ENCODE measurements at regions not wholly inside any gene's neighbourhood (a gene's known extent, or its start where the extent isn't known, plus 50 kb on each side); places are given as distances from the start of the nearest gene placed in this dataset.

DNA sequence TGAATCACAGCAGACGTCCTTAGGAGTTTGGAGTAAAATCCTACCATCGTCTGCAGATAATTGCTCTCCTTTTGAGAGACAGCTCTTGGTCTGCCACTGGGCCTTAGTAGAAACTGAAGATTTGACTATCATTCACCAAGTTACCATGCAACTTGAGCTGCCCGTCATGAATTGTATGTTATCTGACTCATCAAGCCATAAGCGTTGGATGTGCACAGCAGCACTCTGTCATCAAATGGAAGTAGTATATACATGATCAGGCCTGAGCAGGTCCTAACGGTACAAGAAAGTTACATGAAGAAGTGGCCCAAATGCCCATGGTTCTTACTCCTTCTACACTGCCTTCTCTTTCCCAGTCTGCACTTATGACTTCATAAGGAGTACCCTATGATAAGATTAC, 317.8 kb downstream of the GPATCH2 start:
- no peak for DNase-seq (ENCODE audit: low read depth in 2 of 2)
- TF ChIP-seq, protein P1, sequence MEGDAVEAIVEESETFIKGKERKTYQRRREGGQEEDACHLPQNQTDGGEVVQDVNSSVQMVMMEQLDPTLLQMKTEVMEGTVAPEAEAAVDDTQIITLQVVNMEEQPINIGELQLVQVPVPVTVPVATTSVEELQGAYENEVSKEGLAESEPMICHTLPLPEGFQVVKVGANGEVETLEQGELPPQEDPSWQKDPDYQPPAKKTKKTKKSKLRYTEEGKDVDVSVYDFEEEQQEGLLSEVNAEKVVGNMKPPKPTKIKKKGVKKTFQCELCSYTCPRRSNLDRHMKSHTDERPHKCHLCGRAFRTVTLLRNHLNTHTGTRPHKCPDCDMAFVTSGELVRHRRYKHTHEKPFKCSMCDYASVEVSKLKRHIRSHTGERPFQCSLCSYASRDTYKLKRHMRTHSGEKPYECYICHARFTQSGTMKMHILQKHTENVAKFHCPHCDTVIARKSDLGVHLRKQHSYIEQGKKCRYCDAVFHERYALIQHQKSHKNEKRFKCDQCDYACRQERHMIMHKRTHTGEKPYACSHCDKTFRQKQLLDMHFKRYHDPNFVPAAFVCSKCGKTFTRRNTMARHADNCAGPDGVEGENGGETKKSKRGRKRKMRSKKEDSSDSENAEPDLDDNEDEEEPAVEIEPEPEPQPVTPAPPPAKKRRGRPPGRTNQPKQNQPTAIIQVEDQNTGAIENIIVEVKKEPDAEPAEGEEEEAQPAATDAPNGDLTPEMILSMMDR (IDR thresholded peaks at IDR 0.05; ENCODE audit: low read depth, low read length) = no peak
- H3K4me3 ChIP-seq (replicated peaks in 1 of 2; ENCODE audit: low read depth in 2 of 2, low read length in 2 of 2) = no peak overlapping the region

DNA sequence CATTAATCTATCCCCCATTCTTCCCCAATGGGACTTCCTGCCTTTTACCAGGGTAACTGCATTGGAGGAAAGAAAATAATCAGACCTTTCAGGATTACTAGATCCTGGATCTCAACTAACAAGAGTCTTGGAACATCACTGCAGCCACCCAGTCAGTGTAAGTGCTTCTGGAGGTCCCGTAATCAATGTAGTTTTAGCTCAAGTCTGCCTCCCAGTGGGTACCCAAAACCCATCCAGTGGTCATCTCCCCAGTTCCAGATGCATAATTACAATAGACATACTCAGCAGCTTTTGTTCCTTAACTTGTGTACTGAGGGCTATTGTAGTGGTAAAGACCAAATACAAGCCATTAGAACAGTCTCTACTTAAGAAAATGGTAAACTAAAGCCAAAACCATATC, 319.1 kb downstream of the GPATCH2 start:
- TF ChIP-seq, protein P1 (IDR thresholded peaks at IDR 0.05; ENCODE audit: low read depth, low read length) = peak; percentile 42
- H3K4me3 ChIP-seq (replicated peaks in 1 of 2; ENCODE audit: low read depth in 2 of 2, low read length in 2 of 2) = no peak overlapping the region

DNA sequence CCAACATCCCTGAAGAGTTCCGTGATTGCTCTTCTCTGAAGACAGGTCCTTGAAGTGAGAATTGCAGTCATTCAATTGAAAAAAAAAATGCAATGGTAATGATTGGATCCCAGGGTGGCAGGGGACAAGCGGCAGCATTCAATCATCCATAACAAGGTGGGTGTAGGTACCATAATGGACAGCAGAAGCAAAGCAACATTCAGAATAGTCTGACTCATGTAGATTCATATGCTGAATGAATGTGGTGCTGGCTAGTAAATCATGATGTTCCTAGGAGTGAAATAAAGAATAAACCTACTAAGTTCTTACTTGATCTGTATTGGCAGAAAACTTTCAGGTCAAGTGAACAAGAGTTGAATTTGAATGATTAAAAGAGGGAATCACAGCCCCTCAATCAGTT, 319.6 kb downstream of the GPATCH2 start:
- DNase-seq (ENCODE audit: low read depth in 2 of 2) = no peak
- TF ChIP-seq, protein P1 (IDR thresholded peaks at IDR 0.05; ENCODE audit: low read depth, low read length) = no peak
- no peak overlapping the region for H3K4me3 ChIP-seq (replicated peaks in 1 of 2; ENCODE audit: low read depth in 2 of 2, low read length in 2 of 2)

More for the DNA sequence above, 319.1 kb downstream of the GPATCH2 start:
- DNase-seq (ENCODE audit: low read depth in 2 of 2) = peak; percentile 29 to 53

DNA sequence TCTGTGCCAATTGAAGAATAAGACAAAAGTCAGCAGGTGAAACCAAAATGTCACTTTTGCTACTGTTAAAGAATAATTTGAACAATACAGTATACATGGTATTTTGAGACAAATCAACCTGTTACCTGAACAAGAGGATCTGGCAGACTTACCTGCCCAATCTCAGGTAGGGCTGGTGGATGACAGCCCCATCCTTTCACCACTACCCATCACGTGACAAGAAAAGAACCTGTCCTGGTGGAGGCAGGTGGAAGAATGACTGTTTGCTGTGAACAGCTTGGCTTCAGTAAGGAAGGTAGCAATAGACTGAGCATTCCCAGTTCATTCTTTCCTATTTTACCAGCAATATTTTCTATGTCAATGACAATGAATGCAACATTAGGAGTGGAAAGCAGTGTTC, 349.6 kb downstream of the GPATCH2 start:
- no peak for DNase-seq (ENCODE audit: low read depth in 2 of 2)
- H3K4me3 ChIP-seq (replicated peaks in 1 of 2; ENCODE audit: low read depth in 2 of 2, low read length in 2 of 2) = no peak overlapping the region

DNA sequence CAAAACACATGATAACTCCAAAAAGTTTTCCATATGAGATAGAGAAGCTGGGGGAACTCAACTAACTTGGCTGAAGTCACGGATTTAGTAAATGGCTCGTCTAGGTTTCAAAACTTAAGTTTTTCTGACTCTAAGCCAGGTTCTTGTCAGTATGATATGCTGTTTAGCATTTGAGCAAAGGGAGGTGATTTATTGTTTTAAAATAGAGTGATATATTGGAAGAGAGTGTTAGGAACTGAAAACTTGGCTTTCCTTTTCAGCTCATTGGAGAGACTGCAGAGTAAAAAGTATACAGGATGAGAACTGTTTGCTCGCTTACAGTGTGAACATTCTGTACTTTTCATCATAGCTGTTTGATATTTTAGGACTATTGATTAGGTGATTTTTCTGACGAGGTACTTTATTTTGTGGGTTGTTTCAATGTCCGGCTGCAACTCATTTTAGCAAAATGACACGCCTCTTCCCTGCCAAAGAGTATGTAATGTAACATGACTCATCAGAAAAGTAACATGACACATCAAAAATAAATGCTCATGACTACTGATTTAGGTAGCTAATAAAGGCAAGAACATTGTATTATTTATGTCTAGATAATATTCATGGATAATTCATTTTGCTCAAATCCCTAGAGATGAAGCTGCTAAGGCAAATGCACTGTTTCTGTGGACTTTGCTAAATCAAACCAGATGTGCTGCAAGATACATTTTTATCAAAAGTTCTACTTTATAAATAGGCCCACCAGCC, 355.1 kb downstream of the GPATCH2 start:
- TF ChIP-seq, protein P1 (IDR thresholded peaks at IDR 0.05; ENCODE audit: low read depth, low read length) = no peak
- peak overlapping the region in 1 of 2 donors; percentile 3 for H3K4me3 ChIP-seq (replicated peaks in 1 of 2; ENCODE audit: low read depth in 2 of 2, low read length in 2 of 2)
- peak; percentile 74 to 92 for DNase-seq (ENCODE audit: low read depth in 2 of 2)

More for the DNA sequence above, 349.6 kb downstream of the GPATCH2 start:
- TF ChIP-seq, protein P1 (IDR thresholded peaks at IDR 0.05; ENCODE audit: low read depth, low read length) = no peak

DNA sequence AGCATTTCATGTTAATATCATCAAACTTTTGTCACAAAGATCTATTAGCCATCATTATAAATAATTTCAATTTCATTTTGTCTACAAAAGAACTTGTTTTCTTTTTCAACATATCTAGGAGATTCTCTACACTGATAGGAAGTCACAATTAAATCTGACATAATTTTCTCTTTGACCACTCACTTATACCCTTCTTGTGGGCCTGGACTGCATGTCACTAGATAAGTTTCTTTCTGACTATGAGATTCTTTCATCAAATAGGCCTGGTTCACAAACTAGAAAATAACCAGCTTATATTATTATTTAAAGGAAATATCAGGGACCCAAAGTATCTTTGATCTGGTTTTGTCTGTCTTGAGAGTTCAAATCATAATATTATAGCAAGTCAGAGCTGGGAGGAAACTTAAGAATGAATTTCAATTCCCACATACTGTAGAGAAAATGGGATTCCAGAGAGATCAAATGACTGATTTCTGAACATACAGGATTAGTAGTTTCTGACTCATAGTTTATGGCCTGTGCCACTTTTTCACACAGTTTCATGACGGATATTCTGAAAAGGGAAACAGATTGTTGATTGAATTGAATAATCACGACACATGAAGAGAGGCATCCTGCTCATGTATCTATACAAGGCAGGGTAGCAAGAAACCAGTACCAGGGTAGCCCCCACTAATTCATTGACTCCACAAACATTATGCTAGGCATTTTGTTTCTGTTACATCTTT, 355.8 kb downstream of the GPATCH2 start:
- DNase-seq (ENCODE audit: low read depth in 2 of 2) = peak; percentile 56 to 84
- H3K4me3 ChIP-seq (replicated peaks in 1 of 2; ENCODE audit: low read depth in 2 of 2, low read length in 2 of 2) = peak overlapping the region in 1 of 2 donors; percentile 3
- TF ChIP-seq, protein P1 (IDR thresholded peaks at IDR 0.05; ENCODE audit: low read depth, low read length) = no peak

Measured in cardiac fibroblast (primary cell).